Daoy (cell line): ENCODE measurements at regions not wholly inside any gene's neighbourhood (a gene's known extent, or its start where the extent isn't known, plus 50 kb on each side); places are given as distances from the start of the nearest gene placed in this dataset.
A peak's percentile ranks its signal among the peaks of the same experiment; 100 is the strongest.

Experiments
- DNase-seq: peaks from one replicate; pipeline ENCODE4 v3.0.0-alpha.2; 2015; ENCODE audit warnings: low read depth

- no peak for DNase-seq
Observed at GRCh38 chr17:72501404-72502370, 380.9 kb downstream of the SOX9 start.

DNA sequence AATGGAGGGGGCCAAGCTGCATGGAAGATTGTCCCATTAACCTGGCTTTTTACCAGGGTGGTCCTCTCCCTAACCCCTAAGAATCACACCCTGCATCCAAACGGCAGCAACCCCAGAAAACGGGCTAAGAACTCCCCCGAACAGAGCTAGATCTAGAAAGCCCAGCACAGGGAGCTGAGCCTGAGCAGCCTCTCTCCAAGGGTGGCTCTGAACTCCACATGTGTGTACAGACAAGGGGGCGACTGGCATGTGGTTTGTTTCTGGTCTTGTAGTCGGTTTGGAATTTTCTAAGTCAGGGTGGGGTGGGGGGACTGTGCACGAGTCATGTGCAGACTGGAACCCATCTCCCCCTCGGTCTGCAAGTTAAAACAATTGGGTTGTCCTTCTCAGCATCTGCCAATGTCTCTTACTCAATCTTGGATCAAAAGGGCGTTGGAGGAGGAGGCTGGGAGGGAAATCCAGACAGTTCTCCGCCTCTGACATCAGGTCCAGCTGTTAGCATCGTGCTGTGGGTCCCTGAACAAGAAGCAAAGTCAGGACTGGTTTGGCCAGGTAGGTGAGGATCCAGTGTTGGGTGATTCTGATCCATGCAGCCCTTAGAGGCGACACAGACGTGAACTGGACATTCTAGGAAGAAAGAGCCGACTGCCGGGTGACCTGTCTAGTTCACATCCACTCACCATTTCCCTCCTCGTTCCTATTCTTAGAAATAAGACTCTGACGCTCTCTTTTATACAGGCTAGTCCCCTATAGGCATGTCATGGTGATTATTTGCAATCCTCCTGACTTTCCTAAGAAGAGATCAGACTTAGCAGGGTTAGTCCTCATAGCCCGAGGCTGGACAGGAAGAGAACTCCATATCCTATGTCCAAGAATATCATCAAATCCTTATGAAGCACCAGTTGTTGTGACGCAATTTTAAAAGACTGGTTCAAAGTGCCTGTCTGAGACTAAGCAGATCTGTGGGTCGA is 381.8 kb downstream of the SOX9 start:
- no peak for DNase-seq

DNA sequence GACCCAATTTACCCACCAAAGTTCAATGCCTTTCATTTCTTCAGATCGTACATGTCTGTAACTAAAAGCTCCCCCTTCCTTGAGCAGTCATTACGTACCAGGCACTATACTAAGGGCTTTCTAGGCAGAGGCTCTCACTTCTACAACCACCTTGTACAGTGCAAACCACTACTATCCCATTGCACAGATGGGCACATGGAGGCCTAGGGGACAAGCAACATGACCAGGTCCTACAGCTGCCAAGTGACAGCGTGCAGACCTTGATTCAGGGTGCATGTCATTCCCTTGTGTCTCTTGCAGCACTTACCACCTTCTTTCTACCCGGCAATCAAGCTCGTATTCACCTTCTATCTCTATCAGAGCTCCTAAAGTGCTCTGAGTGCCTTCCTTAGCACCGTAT is 382.7 kb downstream of the SOX9 start:
- DNase-seq, result no peak

DNA sequence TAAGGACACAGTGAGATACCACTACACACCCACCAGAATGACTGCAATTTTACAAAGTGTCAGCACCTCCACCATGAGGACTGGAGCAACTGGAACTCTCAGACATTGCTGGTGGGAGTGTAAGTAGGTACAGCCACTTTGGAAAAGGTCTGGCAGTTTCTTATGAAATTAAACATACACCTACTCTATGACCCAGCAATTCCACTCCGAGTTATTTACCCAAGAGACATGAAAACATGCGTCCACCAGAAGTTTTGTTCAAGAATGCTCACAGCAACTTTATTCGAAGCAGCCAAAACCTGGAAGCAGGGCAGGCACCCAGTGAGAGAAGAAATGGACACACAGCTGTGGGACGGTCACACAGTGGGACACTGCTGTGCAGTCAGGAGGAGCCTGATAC is 384.0 kb downstream of the SOX9 start:
- DNase-seq, result no peak

DNA sequence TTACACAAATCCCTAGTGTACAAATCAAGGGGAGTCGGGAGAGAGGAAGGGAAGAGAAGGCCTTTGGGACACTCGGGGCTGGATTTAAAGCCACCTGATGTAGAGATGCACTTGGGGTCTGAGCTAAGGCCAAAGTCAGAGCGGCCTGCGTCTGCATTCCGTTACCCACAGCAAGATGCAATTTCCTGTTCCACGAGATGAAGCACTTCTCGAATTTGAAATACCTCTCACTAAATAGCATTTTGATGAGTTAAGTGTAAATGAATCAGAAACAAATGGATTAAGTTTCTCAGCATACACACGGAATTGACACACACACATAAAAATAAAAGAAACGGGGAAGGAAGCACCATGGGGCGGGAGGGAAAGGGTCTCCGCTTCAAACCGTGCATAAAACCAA is 386.0 kb downstream of the SOX9 start:
- no peak for DNase-seq

- DNase-seq, result no peak
Observed at GRCh38 chr17:72507370-72507769, 386.6 kb downstream of the SOX9 start.

DNA sequence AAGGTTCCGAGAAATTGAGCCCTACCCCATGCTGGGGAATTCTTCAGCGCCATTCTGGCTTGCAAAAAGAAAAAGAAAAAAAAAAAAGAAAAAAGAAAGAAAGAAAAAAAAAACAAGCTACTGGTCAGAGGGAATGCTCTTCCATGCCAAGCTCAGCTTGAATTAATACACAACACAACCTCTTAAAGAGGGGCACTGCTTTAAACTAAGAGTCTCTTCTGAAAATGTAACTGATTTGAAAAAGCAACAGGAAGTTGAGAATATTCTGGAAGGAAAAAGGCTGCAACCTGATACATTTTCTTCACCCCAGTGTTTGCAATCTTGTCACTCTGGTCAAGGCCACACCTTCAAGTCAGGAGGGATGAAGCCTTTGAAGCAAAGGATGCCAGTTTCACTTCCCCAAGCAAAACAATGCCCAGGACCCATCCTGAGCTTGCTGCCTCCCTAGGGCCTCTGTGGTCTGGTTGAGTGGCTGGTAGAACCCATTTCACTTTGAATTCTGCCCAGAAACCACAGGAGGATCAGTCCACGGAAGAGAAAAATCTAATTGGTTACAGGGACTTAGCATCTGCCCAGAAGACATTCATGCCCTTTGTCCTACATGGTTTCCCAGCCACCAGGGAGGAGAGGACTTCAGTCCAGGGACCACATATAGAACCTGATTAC is 389.7 kb downstream of the SOX9 start:
- DNase-seq, result peak; percentile 61

- no peak for DNase-seq
Observed at GRCh38 chr17:72511242-72511641, 390.4 kb downstream of the SOX9 start.

- no peak for DNase-seq
Observed at GRCh38 chr17:72511874-72512273, 391.1 kb downstream of the SOX9 start.

DNA sequence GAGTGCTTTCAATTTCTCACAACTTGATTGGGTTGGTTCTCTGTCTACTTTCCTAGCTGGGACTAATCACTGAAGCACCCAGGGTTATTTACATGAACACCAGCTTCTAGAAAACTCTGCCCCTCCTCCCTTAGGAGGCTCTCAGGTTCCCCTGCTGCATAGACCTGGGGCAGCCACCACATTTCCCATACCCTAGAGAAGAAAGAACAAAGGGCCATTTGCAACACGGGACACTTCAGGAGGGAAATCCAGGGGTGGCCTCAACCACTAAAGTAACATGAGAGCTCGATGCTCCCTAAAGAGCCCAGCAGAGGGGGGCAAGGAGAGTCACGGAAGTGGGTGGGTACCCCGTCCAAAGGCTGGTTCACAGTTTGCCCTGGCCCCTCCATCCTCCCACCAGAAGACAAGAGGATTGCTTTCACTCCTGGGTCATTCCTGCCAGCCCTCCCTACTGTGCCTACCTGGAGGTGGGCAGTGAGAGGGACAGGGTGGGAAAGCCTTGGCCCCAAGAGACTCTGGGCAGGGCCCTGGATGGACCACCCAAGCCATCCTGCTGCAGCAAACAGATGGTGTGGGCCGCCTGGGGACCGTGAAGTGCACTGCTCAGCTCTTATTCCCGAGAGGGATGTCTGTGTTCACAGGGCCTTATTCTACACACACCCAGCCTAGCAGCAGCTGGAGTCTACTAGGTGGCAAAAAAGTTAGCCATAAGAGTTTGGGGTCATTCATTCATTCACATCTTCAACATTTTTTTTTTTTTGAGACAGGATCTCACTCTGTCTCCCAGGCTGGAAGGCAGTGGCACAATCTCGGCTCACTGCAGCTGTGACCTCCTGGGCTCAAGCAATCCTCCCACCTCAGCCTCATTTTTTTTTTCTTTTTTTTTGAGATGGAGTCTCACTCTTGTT is 392.1 kb downstream of the SOX9 start:
- DNase-seq, result no peak

GRCh38 chr17:72514321-72514861 is 393.6 kb downstream of the SOX9 start:
- no peak for DNase-seq

- peak; percentile 92 for DNase-seq
Observed at GRCh38 chr17:72514891-72515290, 394.1 kb downstream of the SOX9 start.

DNA sequence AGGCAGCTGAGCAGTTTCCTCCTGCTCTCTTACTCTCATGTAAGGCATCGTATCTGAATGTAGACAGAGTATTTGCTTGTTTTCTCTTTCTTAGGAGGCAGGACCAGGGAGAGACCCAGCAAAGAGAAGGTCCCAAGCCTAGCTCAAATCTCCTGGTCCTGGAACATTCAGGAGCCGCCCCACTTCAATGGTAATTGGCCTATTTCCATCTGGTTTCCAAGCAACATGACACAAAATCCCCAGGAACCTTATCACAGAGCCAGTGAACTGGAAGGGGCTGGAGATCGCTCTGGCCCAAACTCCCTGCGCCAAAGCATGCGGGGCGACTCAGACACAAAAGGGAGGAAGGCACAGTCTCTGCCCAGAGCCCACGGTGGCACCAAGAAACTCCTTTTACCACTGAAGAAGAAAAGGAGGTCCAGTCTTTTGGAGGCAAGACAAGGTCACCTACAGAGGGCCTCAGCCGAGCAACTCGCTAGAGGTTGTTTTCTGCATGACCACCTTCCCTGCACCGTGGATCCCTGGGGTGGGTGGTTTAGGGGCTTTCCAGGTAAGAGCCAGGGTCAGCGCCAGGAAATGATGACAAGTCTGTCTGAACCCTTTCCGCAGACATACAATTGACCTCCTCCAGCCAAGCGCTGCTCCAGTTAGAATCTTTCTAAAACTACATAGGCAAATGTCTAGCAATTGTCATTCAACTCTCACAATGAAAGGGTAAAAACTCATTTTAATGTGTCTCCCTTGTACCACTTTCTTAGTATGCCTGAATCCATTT is 394.7 kb downstream of the SOX9 start:
- DNase-seq, result peak; percentile 84

DNA sequence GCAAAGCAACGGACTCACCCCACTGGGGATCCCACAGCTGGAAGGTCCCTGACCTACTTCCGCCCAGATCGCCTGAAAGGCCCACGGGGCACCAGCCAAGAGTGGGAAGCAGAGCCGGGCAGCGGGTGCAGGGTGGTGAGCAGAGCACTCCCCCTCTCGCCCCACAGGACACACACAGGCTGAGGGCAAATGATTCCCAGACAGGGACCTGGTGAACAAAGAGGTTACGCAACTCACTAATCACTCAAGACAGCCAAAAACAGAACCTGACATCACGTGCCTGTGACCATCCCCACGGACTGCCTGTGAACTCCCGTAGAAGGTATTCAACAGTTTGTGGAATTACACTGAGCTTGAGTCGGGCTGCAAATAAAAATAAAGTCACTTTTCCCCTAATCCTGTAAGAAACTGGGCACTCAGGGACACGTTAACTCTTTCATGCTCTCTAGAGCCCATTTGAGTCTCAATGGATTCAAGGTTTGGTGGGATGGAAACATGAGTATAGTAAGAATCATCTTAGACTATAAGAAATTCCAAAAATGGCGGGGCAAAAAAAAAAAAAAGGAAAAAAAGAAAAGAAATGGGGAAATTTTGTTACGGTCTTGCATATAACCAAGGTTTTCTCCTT is 396.1 kb downstream of the SOX9 start:
- DNase-seq, result peak; percentile 44

DNA sequence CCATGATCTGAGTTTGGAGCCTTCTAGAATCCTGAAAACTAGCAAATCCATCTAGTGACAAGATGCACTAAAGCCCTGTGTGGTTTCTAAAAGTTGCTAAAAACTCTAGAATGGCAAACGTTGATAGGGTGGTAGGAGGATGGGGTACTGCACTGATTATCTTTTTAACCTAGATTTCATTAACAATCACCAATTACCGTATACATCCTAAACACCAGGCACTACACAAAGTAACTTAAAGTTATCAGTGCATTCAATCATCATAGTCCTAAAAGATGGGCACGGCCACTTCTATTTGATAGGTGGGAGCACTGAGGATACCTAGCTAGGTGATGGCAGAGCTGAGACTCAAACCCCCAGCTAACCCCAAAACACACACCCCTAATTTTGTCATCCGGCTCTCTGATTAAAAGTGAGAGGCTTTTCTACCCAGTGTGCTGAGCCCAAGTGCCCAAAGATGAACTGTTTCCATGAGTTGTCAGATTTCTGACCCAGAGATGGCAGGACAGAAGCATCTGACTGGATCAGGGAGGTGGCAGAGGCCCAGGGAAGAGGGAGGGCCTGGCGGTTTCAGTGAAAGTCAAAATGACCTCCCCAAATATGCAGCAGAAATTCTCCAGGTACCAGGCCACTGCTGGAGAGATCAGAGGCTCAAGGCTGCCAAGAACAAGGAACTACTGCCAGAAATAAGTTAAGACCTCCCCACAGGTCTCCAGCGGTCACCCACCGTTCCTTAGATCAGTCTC is 396.8 kb downstream of the SOX9 start:
- DNase-seq, result no peak

DNA sequence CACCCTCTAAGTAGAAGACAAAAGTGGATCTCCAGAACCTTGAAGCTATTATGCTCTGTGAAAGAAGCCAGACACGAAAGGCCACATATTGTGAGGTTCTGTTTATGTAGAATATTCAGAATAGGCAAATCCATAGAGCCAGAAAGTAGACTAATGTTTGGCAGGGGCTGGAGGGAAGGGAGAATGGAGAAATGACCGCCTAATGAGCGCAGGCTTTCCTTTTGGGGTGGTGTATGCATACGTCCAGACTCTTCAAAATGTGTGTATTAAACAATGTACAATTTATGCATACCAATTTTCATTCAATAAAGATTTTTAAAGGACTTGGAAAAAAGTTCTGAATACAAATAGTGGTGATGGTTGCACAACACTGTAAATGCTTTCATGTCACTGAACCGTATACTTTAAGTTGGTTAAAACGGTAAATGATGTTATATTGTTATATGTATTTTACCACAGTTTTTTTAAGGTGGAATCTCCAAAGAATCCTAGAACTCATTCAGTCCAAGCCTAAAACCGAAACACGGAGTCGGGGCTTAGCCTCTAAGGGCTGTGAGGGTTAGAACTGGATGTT is 397.4 kb downstream of the SOX9 start:
- DNase-seq, result no peak

DNA sequence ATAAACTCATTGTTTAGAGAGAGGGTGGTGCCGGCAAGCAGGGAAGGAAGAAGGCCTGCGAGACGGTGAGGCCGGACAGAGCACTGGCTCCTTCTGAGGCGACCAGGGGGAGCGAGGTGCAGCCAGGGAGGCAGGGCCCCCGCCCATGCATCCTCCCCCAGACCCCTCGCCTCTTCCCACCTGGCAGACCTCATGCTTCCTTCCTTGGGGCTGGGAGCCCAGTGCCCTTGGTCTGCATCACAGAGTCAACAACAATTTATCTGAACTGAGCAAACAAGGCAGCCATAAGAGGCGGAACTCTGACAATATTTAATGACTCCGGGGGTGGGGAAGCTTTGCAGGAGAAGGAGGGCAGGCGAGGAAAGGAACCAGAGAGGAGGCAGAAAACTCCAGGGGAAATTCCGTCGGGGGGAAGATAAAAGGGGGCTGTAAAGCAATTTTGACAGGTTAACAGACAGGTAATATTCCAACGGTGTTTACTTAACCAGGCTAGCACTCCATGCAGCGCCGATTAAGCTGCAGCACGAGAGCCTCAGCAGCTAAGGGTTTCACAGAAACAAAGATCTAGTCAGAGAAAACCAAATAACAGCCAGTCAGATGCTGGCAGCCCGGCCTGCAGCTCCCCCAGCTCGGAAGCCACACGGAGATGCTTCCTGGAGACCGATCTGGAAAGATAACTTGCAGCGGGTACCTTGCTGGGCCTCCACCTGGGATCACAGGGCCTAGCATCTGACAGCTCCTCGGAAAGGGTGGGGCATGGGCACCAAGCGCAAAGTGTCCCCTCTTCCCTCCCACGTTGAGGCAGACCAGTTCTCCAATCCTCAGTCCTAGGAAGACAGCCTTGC is 398.2 kb downstream of the SOX9 start:
- peak; percentile 40 for DNase-seq
